Naive B cell (primary cell): ENCODE measurements at regions not wholly inside any gene's neighbourhood (a gene's known extent, or its start where the extent isn't known, plus 50 kb on each side); places are given as distances from the start of the nearest gene placed in this dataset.

Experiments
- ATAC-seq, 2 donors: fragments of 150-1000 bp; cut with Tn5 transposase; 2 replicates each; pipeline ENCODE4 v1.10.0; 2021; ENCODE audit warnings: low read depth in 2 of 2, mild to moderate bottlenecking in 2 of 2, moderate library complexity in 2 of 2
- DNase-seq: peaks from one replicate; pipeline ENCODE4 v3.0.0; 2022
- H3K27ac Mint-ChIP-seq, 6 donors: one replicate each; pipeline ENCODE4 v1.8.0; 2020 to 2022; ENCODE audit warnings: mild to moderate bottlenecking in 6 of 6, mixed read lengths in 6 of 6, moderate library complexity in 5 of 6, inconsistent platforms in 2 of 6
- H3K27me3 Mint-ChIP-seq, 3 donors: one replicate each; pipeline ENCODE4 v1.8.0; 2021 to 2022; ENCODE audit warnings: mixed read lengths in 3 of 3, mild to moderate bottlenecking in 1 of 3
- H3K36me3 Mint-ChIP-seq, 2 donors: one replicate each; pipeline ENCODE4 v1.8.0; 2020 to 2022; ENCODE audit warnings: mixed read lengths in 2 of 2, inconsistent platforms in 1 of 2, mild to moderate bottlenecking in 1 of 2
- H3K4me1 Mint-ChIP-seq, 3 donors: one replicate each; pipeline ENCODE4 v1.8.0; 2020 to 2022; ENCODE audit warnings: mixed read lengths in 3 of 3, inconsistent platforms in 1 of 3, mild to moderate bottlenecking in 1 of 3, moderate library complexity in 1 of 3
- H3K4me3 Mint-ChIP-seq, 8 donors: one replicate each; pipeline ENCODE4 v1.8.0; 2020 to 2022; ENCODE audit warnings: mild to moderate bottlenecking in 8 of 8, mixed read lengths in 8 of 8, moderate library complexity in 8 of 8, inconsistent platforms in 2 of 8
- H3K9me3 Mint-ChIP-seq, 7 donors: one replicate each; pipeline ENCODE4 v1.8.0; 2020 to 2022; ENCODE audit warnings: mixed read lengths in 7 of 7, mild to moderate bottlenecking in 5 of 7, inconsistent platforms in 2 of 7, moderate library complexity in 1 of 7

GRCh38 chr3:105235785-105236184 is 130.9 kb upstream of the ALCAM start:
- Mint-ChIP-seq H3K4me1 (no peaks in the 10 kb centered on the region), H3K9me3 (peaks cover 0 to 2% (median 0%) of the 10 kb centered on the region in 7 donors), H3K27me3 (no peaks in the 10 kb centered on the region), H3K36me3 (no peaks in the 10 kb centered on the region), H3K4me3 (no peak overlapping the region), H3K27ac (no peak overlapping the region)
- ATAC-seq (no peak), DNase-seq (no peak)

DNA sequence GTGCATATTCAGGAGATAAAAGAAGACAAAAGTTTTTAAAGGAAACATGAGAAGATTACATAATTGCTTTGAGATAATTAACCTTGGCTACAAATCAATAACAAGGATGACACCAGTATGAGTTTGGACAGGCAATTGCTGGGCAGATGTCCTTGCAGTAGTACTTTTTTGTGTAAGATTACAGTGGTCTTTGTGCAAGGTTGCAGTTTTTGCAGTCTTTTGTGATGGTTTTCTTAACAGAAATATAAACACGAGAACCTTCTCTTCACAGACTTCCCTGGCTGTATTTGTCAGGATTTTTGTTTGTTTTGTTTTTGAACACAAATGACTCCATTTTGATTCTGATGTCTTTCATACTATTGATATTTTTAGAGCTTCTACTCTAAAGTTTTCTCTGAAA is 128.3 kb upstream of the ALCAM start:
- Mint-ChIP-seq H3K36me3 (no peaks in the 10 kb centered on the region), H3K4me1 (no peaks in the 10 kb centered on the region), H3K4me3 (no peak overlapping the region), H3K27me3 (no peaks in the 10 kb centered on the region), H3K27ac (no peak overlapping the region), H3K9me3 (peaks cover 0 to 2% (median 0%) of the 10 kb centered on the region in 7 donors)
- DNase-seq (no peak), ATAC-seq (no peak)

DNA sequence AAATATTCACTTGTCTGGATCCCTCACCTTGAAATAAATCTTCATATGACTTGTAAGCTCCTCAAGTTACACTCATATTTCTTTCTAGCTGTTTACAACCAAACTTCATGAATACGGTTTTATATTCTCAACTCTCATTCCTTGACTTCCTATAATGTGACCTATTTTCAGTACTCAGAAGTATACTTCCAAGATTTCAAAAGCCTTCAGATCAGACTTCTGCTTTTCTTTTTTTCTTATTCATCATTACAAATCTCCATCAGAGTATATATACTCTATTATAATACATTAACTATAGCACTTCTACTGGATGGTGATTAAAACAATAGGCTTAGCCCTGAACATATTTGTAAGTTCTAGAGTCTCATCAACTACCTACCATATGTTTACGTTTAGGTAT is 123.6 kb upstream of the ALCAM start:
- Mint-ChIP-seq H3K4me3 (no peak overlapping the region), H3K9me3 (peaks cover 0 to 2% (median 0%) of the 10 kb centered on the region in 7 donors), H3K4me1 (no peaks in the 10 kb centered on the region), H3K36me3 (no peaks in the 10 kb centered on the region), H3K27ac (no peak overlapping the region), H3K27me3 (no peaks in the 10 kb centered on the region)
- ATAC-seq (no peak), DNase-seq (no peak)

DNA sequence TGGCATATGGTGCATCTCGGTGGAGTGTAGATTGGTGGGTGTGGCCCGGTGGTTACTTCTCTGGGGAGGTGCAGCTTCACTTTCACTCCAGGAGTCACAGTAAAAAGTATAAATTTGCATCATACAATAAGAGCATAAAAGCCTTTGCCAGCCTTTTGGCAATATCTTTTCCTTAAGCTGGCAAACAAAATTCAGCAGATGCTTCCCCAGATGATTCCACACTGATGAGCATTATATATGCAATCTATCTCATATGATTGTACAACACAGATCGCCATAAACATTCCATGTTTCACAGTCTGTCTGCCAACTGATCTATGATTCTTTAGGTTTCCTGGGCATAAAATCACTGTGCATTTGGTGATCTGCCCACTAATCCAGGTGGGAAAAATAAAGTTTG is 120.2 kb upstream of the ALCAM start:
- Mint-ChIP-seq H3K9me3 (peaks cover 0 to 20% (median 5%) of the 10 kb centered on the region in 7 donors), H3K27me3 (no peaks in the 10 kb centered on the region), H3K4me3 (no peak overlapping the region), H3K36me3 (peaks cover 0 to 5% of the 10 kb centered on the region in 2 donors), H3K4me1 (no peaks in the 10 kb centered on the region), H3K27ac (no peak overlapping the region)
- ATAC-seq: no peak
- DNase-seq: no peak

DNA sequence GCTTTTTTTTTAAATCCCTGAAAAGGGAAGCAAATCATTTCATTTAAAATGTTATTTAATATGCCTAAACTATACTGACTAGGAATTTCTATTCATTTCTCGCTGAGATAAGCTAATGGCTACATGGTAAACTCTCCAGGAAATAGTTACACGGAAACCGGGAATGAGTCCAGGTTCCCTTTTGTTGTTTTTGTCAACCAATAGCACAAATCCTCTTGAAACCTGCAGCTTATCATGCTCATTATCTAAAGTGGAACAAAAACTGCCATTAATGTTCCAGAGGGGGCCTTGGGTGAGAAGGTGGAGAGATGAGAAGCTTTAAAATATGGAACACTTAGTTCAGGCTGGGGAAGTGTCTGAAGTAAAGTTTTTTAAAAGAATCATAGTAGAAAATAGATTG is 113.5 kb upstream of the ALCAM start:
- Mint-ChIP-seq H3K27me3 (no peaks in the 10 kb centered on the region), H3K36me3 (peaks cover 0 to 5% of the 10 kb centered on the region in 2 donors), H3K27ac (no peak overlapping the region), H3K9me3 (peaks cover 0 to 21% (median 5%) of the 10 kb centered on the region in 7 donors), H3K4me3 (no peak overlapping the region), H3K4me1 (no peaks in the 10 kb centered on the region)
- DNase-seq (no peak), ATAC-seq (no peak)

DNA sequence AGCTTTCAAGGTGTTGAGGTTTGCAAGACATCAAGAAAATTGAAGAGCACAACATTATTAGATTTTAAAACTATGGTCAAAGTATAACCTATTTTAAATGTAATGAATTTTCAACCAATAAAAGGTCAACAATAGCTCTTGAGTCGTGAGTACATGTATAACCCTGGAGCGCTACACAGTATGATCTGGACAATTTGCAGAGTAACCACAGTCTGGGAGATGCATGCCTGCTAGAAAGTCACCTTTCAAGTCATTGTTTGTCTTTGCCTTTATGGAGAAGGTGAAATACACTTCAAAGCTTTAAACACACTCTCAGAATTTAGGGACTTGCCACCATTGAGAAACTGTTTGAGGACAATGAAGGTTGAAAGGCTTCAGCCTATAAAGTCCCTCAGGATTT is 112.6 kb upstream of the ALCAM start:
- no peaks in the 10 kb centered on the region for H3K27me3 Mint-ChIP-seq
- no peaks in the 10 kb centered on the region for H3K4me1 Mint-ChIP-seq
- DNase-seq (no peak), ATAC-seq (no peak)
- H3K9me3 Mint-ChIP-seq: peaks cover 0 to 21% (median 5%) of the 10 kb centered on the region in 7 donors
- no peak overlapping the region for H3K4me3 Mint-ChIP-seq
- H3K27ac Mint-ChIP-seq: no peak overlapping the region
- peaks cover 0 to 5% of the 10 kb centered on the region in 2 donors for H3K36me3 Mint-ChIP-seq

GRCh38 chr3:105255350-105255749 is 111.4 kb upstream of the ALCAM start:
- H3K27me3 Mint-ChIP-seq: no peaks in the 10 kb centered on the region
- DNase-seq (no peak), ATAC-seq (no peak)
- peaks cover 0 to 13% (median 4%) of the 10 kb centered on the region in 7 donors for H3K9me3 Mint-ChIP-seq
- peaks cover 0 to 5% of the 10 kb centered on the region in 2 donors for H3K36me3 Mint-ChIP-seq
- no peak overlapping the region for H3K27ac Mint-ChIP-seq
- H3K4me1 Mint-ChIP-seq: no peaks in the 10 kb centered on the region
- H3K4me3 Mint-ChIP-seq: no peak overlapping the region

DNA sequence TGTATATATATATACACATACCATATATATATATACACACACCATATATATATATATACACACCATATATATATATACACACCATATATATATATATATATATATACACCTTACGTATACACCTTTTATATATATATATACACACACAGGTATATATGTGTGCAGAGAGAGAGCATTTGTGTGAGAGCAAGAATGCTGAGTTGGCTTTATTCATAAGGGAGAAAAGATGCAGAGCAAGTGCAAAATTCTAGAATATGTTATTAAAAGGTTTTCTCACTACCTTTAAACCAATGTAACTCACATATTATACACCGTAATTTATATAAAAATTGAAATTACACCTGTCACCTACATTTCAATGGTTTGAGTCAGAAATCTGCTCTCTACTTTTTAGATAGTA is 107.2 kb upstream of the ALCAM start:
- ATAC-seq: no peak
- Mint-ChIP-seq H3K27me3 (no peaks in the 10 kb centered on the region), H3K4me3 (no peak overlapping the region), H3K9me3 (peaks cover 0 to 5% (median 2%) of the 10 kb centered on the region in 7 donors), H3K27ac (no peak overlapping the region), H3K36me3 (no peaks in the 10 kb centered on the region), H3K4me1 (no peaks in the 10 kb centered on the region)
- no peak for DNase-seq

DNA sequence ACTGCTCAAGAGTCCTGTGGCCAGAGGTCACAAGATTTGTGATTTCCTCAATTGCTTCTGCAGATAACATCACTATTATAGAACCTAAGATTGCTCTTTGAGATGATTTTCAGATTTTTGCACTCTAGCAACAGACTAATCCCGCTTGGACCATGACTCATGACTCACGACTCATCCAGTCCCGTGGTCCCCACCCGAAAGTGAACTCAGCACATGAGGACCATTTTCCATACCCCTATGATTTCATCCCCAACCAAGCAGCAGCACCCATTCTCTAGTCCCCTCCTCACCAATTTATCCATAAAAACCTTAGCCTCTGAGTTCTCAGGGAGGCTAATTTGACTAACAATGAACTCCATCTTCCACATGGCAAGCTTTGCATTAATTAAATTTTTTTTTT is 106.3 kb upstream of the ALCAM start:
- no peaks in the 10 kb centered on the region for H3K27me3 Mint-ChIP-seq
- H3K4me3 Mint-ChIP-seq: no peak overlapping the region
- no peak for DNase-seq
- H3K9me3 Mint-ChIP-seq: peaks cover 0 to 5% (median 2%) of the 10 kb centered on the region in 7 donors
- no peaks in the 10 kb centered on the region for H3K4me1 Mint-ChIP-seq
- H3K27ac Mint-ChIP-seq: no peak overlapping the region
- ATAC-seq: no peak
- H3K36me3 Mint-ChIP-seq: no peaks in the 10 kb centered on the region

DNA sequence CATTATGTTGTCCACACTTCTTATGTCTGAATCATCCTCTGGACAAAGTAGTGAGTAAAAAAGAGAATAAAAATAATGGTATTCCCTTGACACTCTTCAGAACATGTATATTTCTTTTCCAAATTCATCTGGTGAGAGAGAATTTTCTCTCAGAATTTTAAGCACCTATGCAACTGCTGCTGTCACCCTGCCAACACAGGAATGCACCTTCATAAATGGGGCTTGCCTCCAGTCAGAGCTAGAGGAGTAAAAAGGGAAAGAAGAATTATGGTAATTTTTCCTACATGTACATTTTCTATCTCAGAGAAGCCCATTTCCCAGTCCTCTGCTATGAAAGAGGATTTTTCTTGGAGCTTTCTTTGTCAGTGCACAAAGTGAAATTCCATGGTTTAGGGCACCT is 92.2 kb upstream of the ALCAM start:
- Mint-ChIP-seq H3K36me3 (no peaks in the 10 kb centered on the region), H3K4me1 (peaks cover 0 to 6% (median 4%) of the 10 kb centered on the region in 3 donors), H3K9me3 (peaks cover 0 to 3% (median 0%) of the 10 kb centered on the region in 7 donors), H3K4me3 (no peak overlapping the region), H3K27me3 (no peaks in the 10 kb centered on the region), H3K27ac (no peak overlapping the region)
- no peak for ATAC-seq
- DNase-seq: no peak

DNA sequence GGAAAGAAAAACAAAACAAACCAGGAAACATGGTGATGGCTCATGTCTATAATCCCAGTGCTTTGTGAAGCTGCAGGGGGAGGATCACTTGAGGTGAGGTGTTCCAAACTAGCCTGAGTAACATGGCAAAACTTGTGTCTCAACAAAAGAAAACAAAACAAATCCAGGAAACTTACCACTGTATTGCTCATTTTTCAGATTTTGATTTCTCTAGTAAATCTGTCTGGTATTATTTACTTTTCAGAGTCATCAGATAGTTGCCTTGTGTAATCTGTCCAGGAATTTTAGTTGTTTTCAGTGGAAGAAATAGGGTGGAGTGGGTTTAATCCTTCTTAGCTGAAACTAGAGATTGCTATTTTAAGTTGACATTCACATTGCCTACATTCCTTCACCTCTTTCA is 91.8 kb upstream of the ALCAM start:
- no peak overlapping the region for H3K27ac Mint-ChIP-seq
- ATAC-seq (no peak), DNase-seq (no peak)
- peaks cover 0 to 3% (median 0%) of the 10 kb centered on the region in 7 donors for H3K9me3 Mint-ChIP-seq
- H3K4me1 Mint-ChIP-seq: peaks cover 0 to 6% (median 4%) of the 10 kb centered on the region in 3 donors
- no peak overlapping the region for H3K4me3 Mint-ChIP-seq
- H3K27me3 Mint-ChIP-seq: no peaks in the 10 kb centered on the region
- H3K36me3 Mint-ChIP-seq: no peaks in the 10 kb centered on the region

- no peaks in the 10 kb centered on the region for H3K27me3 Mint-ChIP-seq
- no peaks in the 10 kb centered on the region for H3K36me3 Mint-ChIP-seq
- no peaks in the 10 kb centered on the region for H3K9me3 Mint-ChIP-seq
- H3K4me3 Mint-ChIP-seq: peak overlapping the region in 1 of 8 donors; percentile 45
- DNase-seq: no peak
- H3K4me1 Mint-ChIP-seq: peaks cover 0 to 6% (median 4%) of the 10 kb centered on the region in 3 donors
- no peak overlapping the region for H3K27ac Mint-ChIP-seq
- no peak for ATAC-seq
Measured at GRCh38 chr3:105277656-105278055, 89.1 kb upstream of the ALCAM start.

- no peaks in the 10 kb centered on the region for H3K27me3 Mint-ChIP-seq
- peaks cover 0 to 6% (median 4%) of the 10 kb centered on the region in 3 donors for H3K4me1 Mint-ChIP-seq
- H3K36me3 Mint-ChIP-seq: no peaks in the 10 kb centered on the region
- no peak overlapping the region for H3K4me3 Mint-ChIP-seq
- DNase-seq (no peak), ATAC-seq (no peak)
- no peaks in the 10 kb centered on the region for H3K9me3 Mint-ChIP-seq
- no peak overlapping the region for H3K27ac Mint-ChIP-seq
Measured at GRCh38 chr3:105278688-105279087, 88.0 kb upstream of the ALCAM start.

DNA sequence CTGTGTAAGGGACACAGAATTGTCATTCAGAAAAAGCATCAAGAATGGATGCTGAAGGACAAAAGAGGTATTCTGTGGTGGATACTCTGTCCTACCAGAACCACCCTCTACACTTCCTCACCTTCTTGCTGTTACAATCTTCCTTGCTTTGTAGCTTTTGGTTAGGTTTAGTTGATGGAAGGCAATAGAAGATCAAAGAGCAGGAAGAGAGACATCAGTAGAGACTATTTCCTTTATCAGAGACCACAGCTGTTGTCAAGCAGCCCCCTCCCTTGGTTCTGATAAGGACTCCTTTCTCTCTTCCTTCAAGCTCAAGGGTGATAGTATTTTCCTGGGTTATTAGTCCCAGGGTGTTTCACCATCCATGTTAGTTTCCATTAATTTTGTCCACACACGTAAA is 84.7 kb upstream of the ALCAM start:
- no peak overlapping the region for H3K4me3 Mint-ChIP-seq
- H3K27ac Mint-ChIP-seq: no peak overlapping the region
- no peaks in the 10 kb centered on the region for H3K36me3 Mint-ChIP-seq
- no peak for DNase-seq
- peaks cover 0 to 6% (median 4%) of the 10 kb centered on the region in 3 donors for H3K4me1 Mint-ChIP-seq
- ATAC-seq: no peak
- H3K9me3 Mint-ChIP-seq: no peaks in the 10 kb centered on the region
- H3K27me3 Mint-ChIP-seq: no peaks in the 10 kb centered on the region

GRCh38 chr3:105284876-105285275 is 81.8 kb upstream of the ALCAM start:
- H3K4me1 Mint-ChIP-seq: no peaks in the 10 kb centered on the region
- H3K9me3 Mint-ChIP-seq: peaks cover 0 to 3% (median under 1%) of the 10 kb centered on the region in 7 donors
- DNase-seq: no peak
- H3K27me3 Mint-ChIP-seq: no peaks in the 10 kb centered on the region
- no peak overlapping the region for H3K4me3 Mint-ChIP-seq
- H3K27ac Mint-ChIP-seq: no peak overlapping the region
- H3K36me3 Mint-ChIP-seq: no peaks in the 10 kb centered on the region
- ATAC-seq: no peak
